Nephron progenitor cell (in vitro differentiated cells): ENCODE measurements at regions not wholly inside any gene's neighbourhood (a gene's known extent, or its start where the extent isn't known, plus 50 kb on each side); places are given as distances from the start of the nearest gene placed in this dataset.

ENCODE experiments used
- DNase-seq: peaks from one replicate; pipeline ENCODE4 v3.0.0; 2021
- H3K27ac Mint-ChIP-seq: 2 replicates; pipeline ENCODE4 v1.8.0; 2021; ENCODE audit warnings: mild to moderate bottlenecking, moderate library complexity, mixed read lengths
- H3K27me3 Mint-ChIP-seq: 2 replicates; pipeline ENCODE4 v1.8.0; 2021; ENCODE audit warnings: mild to moderate bottlenecking, low read depth, mixed read lengths; ENCODE audit not compliant: poor library complexity
- H3K36me3 Mint-ChIP-seq: 2 replicates; pipeline ENCODE4 v1.8.0; 2021; ENCODE audit warnings: low read depth, mixed read lengths
- H3K4me1 Mint-ChIP-seq: 2 replicates; pipeline ENCODE4 v1.8.0; 2021; ENCODE audit warnings: mixed read lengths
- H3K4me3 Mint-ChIP-seq: 2 replicates; pipeline ENCODE4 v1.8.0; 2021; ENCODE audit warnings: mild to moderate bottlenecking, moderate library complexity, mixed read lengths
- H3K9me3 Mint-ChIP-seq: 2 replicates; pipeline ENCODE4 v1.8.0; 2021; ENCODE audit warnings: mild to moderate bottlenecking, moderate library complexity, mixed read lengths
- TF ChIP-seq, protein P1 (sequence below): fragments of 200-600 bp; sonication (generic); IDR thresholded peaks from 2 replicates; pipeline ENCODE4 v1.5.0; 2021; ENCODE audit warnings: antibody characterized with exemption

DNA sequence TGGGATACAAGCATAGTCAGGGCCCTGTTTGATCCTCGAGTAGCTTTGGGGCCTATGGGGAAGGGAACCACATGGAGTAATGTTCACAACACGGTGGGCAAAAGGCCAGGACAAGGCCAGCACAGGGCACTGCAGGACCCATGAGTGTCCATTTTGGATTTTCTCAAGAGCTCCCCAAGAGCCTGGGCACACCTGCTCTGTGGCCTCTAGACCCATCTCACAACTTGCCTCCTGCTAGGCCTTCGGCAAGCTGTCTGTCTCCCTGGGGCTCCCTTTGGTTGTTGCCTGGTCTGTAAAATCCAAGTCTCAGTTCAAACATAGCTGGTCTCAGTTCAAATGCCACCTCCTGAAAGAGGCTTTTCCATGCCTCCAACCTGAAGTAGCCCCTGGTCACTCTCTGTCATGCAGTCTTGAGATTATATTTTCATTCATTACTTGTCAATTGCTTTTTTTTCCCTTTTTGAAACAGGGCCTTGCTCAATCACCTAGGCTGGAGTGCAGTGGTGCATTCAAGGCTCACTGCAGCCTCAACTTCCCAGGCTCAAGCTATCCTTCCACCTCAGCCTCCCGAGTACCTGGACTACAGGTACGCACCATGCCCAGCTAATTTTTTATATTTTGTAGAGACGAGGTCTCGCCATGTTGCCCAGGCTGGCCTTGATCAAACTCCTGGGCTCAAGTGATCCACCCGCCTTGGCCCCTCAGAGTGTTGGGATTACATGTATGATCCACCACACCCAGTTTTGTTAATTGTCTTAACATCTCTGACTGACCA lies 107.4 kb downstream of the MATN1 start:
- H3K36me3 Mint-ChIP-seq = no peaks in the 10 kb centered on the region
- TF ChIP-seq, protein P1, sequence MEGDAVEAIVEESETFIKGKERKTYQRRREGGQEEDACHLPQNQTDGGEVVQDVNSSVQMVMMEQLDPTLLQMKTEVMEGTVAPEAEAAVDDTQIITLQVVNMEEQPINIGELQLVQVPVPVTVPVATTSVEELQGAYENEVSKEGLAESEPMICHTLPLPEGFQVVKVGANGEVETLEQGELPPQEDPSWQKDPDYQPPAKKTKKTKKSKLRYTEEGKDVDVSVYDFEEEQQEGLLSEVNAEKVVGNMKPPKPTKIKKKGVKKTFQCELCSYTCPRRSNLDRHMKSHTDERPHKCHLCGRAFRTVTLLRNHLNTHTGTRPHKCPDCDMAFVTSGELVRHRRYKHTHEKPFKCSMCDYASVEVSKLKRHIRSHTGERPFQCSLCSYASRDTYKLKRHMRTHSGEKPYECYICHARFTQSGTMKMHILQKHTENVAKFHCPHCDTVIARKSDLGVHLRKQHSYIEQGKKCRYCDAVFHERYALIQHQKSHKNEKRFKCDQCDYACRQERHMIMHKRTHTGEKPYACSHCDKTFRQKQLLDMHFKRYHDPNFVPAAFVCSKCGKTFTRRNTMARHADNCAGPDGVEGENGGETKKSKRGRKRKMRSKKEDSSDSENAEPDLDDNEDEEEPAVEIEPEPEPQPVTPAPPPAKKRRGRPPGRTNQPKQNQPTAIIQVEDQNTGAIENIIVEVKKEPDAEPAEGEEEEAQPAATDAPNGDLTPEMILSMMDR = no peak
- DNase-seq = no peak

DNA sequence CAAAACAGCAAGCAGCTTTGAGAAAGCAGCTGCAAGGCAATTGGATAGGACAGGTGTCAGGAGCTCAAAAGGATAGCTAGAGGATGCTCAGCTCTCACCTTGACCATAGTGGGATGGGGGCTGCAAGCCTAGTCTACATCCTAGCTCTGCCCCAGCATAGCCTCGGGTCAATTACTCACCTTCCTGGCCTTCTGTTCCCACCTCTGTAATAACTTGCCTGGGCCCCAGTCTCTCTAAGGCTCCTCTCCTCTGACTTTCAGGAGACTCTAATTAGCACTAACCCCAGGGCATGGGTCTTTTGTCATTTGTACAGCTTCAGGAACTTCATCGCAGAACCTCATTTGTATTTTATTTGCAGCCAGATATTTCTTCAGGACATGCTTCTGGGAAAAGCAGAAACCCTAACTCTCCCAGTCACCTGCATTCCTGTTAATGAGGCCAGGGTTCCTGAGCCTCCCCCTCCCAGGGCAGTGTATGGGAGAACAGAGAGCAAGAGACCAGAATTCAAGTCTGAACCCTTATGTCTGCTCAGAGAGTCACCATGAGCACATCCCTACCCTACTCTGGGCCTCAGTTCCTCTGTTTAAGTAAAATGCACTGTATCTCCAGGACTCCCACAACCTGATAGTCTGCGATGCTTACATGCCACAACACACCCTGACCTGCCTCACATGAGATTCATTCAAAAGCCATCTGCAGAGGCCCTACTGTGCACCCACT lies 108.1 kb downstream of the MATN1 start:
- Mint-ChIP-seq H3K36me3 (no peaks in the 10 kb centered on the region), H3K27me3 (peaks cover 45% of the 10 kb centered on the region), H3K4me1 (peaks cover 7% of the 10 kb centered on the region), H3K9me3 (no peaks in the 10 kb centered on the region), H3K4me3 (no peak overlapping the region), H3K27ac (no peak overlapping the region)
- TF ChIP-seq, protein P1 = no peak
- DNase-seq = no peak

More for the DNA sequence above, 107.4 kb downstream of the MATN1 start:
- Mint-ChIP-seq H3K4me3 (no peak overlapping the region), H3K4me1 (peaks cover 7% of the 10 kb centered on the region), H3K27ac (no peak overlapping the region), H3K9me3 (no peaks in the 10 kb centered on the region), H3K27me3 (peaks cover 40% of the 10 kb centered on the region)

DNA sequence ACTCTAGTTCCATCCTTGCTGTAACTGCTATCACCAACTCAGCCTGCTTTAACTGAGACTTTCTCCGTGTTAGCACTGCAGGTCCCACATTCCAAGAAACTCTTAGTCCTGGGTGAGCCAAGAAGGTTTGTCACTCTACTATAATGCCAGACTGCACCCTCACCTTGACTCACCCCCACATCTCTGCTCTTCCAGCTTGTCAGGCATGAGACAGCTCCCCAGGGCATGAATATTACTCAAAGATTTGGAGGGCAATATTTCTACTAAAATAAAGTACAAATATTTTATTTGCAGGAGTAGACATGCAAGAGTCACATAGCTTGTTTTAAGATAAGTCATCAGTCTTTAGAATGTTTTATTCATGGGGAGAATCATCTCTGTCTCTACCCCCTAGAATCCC lies 110.2 kb downstream of the MATN1 start:
- Mint-ChIP-seq H3K27me3 (peaks cover 55% of the 10 kb centered on the region), H3K4me1 (peaks cover 7% of the 10 kb centered on the region), H3K36me3 (no peaks in the 10 kb centered on the region), H3K27ac (no peak overlapping the region), H3K9me3 (no peaks in the 10 kb centered on the region), H3K4me3 (no peak overlapping the region)
- DNase-seq = no peak
- TF ChIP-seq, protein P1 = no peak

DNA sequence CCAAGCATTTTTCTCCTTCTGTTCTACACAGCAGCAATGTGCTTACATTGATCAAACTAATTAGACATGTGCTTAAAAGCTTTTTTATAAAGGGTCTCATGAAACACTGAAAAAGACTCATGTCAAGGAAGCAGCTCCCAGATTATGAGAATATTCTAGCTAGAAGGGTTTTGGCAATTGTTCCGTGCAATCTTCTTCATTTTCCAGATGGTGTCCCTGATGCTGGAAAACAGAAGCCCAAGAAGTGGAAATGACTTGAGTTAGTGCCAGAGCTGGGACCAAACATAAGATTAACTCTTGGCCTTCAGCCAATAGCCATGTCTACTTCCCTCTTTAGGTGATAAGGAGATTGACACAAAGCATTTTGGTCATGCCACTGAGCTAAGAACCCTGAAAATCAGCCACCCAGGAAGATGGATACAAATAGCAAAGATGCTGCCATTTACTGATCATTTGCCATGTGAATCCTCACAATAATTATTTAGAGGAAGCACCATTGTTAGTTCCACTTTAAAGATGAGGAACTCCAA lies 110.8 kb downstream of the MATN1 start:
- Mint-ChIP-seq H3K4me3 (no peak overlapping the region), H3K9me3 (no peaks in the 10 kb centered on the region), H3K4me1 (peaks cover 7% of the 10 kb centered on the region), H3K36me3 (no peaks in the 10 kb centered on the region), H3K27ac (no peak overlapping the region), H3K27me3 (peaks cover 52% of the 10 kb centered on the region)
- TF ChIP-seq, protein P1 = no peak
- DNase-seq = no peak

DNA sequence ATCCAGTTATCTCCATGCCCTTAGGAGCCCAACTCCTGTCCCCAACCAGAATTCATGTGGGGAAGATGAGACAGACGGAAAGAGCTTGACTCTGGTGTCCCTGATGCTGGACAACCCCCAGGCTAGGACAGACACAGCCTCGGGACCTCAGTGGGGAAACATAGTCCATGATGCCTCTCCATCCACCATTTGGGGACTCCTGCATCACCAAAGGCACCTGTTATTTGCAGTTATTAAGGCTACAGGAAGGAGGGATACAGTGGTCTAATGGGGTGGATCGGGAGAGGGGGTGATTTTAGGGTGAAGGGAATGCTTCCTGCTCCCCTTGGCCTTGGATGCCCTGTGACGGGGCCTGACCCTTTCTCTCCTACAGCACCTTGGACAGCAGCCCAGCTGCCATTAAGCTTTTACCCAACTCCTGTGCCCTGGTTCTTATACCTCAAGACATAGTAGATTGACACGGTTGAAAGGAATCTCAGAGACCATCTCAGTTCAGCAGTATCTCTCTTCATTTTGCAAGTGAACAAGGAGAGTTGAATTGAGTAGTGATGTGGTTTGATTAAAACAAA lies 111.6 kb downstream of the MATN1 start:
- H3K4me1 Mint-ChIP-seq = peaks cover 8% of the 10 kb centered on the region

More for the DNA sequence above, 111.6 kb downstream of the MATN1 start:
- Mint-ChIP-seq H3K4me3 (no peak overlapping the region), H3K27me3 (peaks cover 48% of the 10 kb centered on the region), H3K9me3 (no peaks in the 10 kb centered on the region), H3K36me3 (no peaks in the 10 kb centered on the region), H3K27ac (no peak overlapping the region)
- TF ChIP-seq, protein P1 = no peak
- DNase-seq = peak; percentile 62
